ENCODE measurements at regions not wholly inside any gene's neighbourhood (a gene's known extent, or its start where the extent isn't known, plus 50 kb on each side); places are given as distances from the start of the nearest gene placed in this dataset.

DNA sequence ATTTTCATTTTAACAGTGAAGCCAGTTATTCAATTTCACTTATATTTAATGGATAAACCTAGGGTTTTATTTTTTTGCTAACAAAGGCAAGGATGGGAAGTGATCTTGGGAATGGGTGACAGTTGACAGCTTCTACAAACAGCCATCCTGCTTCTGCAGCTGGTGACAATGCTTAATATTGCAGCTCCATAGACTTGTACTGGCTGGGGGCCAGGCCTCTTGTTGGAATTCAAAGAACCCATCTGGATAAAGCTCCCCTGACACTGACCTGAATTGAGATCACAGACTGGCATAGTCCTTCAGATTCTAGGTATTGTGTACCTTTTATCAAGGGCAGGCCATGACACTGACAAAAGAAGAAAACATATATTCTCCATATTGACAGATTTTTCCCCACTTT lies 664.6 kb upstream of the FOXG1 start:
- TF ChIP-seq EZH2 (IDR thresholded peaks at IDR 0.05) (no peak), POLR2AphosphoS5 (IDR thresholded peaks at IDR 0.05; ENCODE audit: borderline replicate concordance, low read depth, low read length) (no peak)
